SK-N-DZ (cell line): ENCODE measurements at regions not wholly inside any gene's neighbourhood (a gene's known extent, or its start where the extent isn't known, plus 50 kb on each side); places are given as distances from the start of the nearest gene placed in this dataset.
"Not testable (repeated sequence)": the region's sequence is repeated elsewhere in the genome, so short reads cannot be mapped to it uniquely, and the experiment has no call there.

ENCODE experiments used
- DNase-seq: peaks from one replicate; pipeline ENCODE4 v3.0.0-alpha.2; 2015; ENCODE audit warnings: low spot score

DNA sequence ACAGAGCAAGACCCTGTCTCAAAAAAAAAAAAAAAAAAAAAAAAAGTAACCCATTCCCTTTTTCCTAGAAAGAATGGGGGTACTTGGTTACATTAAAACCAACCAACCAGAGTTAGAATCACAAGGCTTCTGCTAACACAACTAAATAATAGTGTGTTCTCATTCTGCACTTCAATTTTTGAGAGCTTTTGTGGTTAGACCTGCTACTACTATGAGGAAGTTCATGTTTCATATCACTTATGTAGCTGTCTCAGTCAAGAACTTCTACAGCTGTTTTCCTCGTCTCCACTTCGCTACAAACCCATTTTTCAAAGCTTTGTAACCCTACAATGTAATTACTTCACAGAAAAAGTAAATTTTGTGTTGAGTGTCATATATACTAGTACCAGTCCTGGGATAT is 58.3 kb downstream of the PDHA2 start:
- no peak for DNase-seq

DNA sequence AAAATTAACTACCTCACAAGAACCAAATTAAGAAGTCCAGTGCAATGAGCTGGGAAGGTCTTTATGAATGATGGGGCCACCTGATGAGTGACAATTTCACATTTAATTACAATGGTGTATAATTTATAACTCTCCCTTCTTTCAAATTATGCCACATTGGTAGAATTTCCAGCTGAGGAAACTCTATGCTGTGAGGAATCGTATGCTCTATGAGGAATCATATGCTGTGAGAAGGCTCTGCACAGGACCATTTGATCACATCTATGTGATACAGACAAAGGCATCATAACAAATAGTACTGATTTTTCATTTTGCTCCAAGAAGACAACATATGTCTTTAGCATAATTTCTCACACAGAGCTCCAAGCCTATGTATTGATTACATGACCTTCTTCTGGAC is 69.3 kb downstream of the PDHA2 start:
- DNase-seq: no peak

DNA sequence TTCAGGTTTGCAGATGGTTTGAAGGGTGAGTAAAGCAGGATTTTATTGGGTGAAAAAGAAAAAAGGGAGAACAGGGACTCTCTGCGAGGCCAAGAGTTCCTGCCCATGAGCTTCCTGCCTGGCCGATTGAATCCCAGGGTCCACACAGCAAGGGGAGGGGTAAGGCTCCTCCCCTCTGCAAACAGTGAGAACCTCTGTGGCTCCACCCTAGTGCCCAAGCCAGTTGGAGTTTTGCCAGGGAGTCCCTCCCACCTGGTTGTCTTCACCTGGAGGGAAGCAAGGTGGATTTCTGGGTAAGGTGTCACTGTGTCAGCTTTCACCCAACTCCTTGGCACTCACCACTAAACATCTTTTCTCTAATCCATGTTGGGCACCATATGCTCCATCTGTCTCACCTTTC is 70.9 kb downstream of the PDHA2 start:
- no peak for DNase-seq

DNA sequence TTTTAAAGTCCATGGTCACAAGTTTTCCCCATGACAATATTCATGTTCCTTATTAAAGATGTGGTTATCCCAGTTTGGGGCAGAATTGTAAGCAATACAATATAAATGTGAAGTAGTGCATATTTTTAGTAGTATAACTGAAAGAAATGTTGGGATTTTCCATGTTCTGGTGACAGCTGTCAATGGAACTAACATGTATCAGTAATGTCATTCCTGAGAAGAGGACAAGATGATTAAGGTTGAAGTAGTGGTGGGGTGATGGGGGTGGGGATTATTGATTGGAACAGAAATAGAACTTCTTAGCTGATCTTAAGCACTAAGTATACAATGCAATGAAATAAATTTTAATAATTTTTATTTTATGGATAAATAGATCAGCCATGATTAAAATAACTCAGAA is 81.6 kb downstream of the PDHA2 start:
- DNase-seq: no peak

DNA sequence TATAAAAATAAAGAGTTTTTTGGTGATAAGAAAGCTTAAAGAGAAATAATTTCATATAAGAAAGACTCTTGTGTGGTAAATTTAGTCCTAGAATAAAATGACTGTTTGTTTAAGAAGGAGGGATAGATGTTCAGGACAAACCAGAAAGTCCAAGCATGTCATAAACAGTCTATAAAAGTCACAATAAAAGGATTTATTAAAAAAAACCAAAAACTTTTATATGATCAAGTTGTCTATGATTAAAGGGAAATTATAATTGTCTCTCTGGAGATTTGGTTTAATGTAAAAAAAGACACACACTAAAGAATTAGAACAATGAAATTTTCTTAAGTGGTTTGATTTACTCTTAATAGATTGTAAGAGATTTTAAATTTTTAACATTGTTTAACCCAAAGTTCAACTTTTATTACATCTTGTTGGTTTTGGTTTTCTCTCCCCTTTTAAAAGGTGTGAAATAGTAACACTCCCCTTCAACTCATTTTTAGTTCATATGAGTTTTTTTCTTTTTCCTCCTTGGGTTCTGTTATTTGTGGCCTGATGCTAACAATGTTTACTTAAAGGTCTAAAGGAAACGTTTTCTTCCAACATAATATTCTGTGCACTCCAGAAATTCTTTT is 89.7 kb downstream of the PDHA2 start:
- DNase-seq: peak; percentile 4

DNA sequence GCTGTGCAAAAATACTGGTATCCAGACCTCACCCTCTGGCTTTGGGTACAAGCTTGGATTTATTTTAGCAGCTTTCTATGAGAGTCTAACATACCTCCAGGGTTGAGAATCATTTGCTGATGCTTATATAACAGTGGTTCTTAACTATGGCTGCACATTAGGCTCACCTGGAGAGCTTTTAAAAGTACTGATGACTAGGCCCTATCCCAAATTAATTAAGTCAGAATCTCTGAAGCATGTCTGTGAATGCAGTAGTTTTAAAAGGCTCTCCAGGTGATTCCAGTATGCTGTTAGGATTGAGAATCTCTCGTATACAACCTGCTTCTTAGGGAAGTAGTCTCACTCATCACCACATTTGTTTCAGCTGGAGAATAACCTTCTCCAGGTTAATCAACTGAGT is 99.2 kb downstream of the PDHA2 start:
- no peak for DNase-seq

DNA sequence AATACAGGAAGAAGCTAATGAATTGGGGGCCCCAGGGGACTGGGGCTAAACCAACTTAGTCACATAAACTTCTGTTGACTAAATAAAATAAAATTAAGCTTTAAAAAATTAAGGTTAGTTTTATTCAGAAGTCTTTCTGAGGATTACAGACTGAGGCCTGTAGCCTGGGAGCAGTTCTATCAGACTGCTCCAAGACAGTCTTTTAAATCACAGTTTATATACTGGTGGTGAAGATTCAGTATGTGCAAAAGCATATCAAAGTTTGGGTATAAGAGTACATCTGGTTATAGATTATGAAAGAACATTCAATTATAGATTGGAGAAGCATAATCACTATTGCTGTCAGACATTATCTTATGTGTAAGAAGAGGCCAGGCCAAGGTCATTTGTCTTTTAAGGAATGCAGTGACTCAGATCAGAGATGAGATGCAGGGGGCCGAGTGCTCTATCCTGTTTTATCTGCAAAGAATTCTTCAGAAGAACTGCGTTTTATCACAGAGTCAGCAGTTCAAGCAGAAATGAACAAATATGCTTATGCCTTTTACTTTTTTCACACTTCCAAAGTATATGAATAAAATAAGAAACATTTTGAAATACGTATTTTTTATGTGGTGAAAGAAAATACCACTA is 109.4 kb downstream of the PDHA2 start:
- no peak for DNase-seq

DNA sequence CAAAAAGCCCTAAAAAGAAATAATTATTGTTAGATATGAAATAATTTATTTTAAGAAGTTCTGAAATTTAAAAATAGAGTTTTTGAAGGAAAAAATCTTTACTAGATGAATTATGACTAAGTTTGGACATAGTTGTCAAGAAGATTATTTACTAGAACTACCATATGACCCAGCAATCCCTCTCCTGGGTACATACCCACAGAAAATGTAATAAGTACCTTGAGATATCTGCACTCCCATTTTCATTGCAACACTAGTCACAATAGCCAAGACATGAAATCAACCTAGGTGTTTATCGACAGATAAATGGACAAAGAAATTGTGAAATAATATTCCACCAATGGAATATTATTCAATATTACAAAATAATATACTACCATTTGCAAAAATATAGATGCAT is 109.9 kb downstream of the PDHA2 start:
- DNase-seq: no peak

DNA sequence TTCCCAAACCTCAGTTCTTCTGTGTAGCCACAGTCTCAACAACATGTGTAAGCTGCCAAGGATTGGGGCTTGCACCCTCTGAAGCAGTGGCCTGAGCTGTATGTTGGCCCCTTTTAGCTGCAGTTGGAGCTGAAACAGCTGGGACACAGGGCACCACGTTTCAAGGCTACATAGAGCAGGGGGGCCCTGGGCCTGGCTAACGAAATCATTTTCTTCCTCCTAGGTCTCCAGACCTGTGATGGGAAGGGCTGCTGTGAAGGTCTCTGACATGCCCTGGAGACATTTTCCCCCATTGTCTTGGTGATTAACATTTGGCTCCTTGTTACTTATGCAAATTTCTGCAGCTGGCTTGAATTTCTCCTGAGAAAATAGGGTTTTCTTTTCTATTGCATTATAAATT is 112.6 kb downstream of the PDHA2 start:
- DNase-seq: not testable (repeated sequence)

DNA sequence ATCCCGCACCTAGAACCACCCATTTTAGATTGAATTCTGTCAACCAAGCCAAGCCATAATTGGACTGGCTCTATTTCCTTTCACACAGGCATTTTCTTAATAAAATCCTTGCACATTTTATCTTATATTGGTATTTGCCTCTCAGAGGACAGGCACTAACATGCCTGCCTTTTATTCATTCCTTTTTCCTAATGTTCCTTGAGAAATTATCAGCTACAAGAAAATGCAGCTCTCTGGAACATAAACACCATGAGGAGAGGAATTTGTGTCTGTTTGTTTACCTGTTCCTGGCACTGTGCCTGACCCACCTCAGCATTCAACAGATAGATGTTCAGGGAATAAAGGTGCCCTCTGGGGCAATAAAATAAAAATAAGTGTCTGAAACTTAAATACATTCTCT is 116.2 kb downstream of the PDHA2 start:
- no peak for DNase-seq

DNA sequence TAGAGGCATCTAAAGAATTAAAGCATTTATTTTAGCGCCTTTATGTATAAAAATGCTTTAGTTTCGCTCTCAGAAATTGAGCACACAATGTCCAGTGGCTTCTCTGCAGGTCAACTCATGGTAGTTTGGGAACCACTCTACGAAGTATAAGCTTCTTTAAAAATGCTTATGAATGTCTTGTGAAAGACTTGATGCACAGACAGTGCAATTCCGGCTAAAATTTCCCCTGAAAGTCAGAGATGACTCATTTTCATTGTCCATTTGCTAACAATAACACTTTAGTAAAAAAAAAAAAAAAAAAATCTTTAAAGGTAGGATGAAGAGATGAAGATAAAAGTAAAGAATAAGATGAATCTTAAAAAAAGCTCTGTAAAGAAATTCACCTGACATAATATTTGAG is 117.2 kb downstream of the PDHA2 start:
- DNase-seq: no peak

DNA sequence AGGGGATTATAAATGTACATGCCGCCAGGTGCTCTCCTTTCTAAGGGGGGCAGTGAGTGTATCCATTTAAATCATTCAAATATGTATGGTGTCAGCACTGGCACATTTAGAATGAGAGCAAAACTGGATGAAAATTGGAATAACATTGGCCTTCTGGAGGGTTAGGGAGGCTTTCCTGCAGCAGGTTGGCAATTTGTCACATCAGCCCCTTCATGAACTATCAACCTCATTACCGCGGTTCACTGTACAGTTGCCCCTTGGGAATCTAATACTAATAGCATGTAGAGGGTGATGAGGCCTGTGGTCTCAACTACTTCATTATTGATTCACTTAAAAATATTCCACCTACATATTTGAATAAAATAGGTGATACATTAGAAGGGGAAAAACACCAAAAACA is 117.9 kb downstream of the PDHA2 start:
- DNase-seq: no peak

DNA sequence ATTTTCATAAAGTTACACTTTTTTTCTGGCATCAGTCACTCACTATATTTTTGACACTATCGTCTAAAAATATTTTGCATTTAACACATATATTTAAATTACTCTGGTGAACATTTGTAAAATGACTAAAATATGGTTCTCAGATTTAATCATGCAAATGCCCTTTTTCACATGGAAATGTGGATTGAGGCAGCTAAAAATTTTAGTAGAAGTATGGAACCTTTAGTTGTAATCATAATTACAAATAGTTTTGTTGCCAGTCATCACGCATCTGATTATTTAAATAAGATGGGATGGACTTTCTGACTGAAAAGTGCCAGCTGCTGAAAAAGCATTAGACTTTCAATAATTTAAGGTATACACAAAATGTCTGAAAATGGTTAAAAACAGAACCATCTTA is 119.3 kb downstream of the PDHA2 start:
- DNase-seq: no peak

DNA sequence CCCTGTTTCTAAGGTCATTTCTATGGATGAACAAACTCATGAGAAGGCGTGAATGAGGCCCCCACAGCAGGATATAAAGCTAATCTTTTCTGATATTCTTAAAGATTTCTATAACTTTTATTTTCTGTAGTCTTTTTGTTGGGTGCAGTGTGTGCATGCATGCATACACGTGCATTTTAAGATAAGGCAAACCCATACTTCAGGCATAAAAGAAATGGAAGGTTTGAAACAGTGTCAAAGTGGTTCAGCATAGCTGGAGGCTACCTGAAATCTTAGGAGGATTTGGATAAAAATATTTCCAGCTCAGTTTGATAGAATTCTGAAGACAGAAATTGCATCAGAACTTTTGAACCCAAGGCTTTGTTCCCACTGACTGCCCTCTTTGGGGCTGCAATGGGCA is 119.7 kb downstream of the PDHA2 start:
- no peak for DNase-seq

DNA sequence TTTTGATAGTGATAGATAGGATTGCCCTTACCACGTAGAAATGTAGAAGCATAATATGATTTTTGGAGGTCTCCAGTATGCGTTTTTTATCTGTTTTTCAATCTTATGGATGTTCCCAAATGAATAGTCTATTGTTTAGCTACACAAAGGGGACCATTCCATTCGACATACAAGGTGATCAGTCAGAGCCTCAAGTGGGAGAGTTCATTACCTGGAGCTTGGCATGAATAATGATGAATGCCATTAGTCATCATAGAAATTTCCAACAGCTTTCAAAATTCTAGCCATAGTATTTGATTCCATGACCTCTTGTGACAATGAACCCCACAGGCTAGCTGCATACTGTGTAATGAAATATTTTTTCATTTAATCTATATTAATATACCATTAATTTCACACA is 123.6 kb downstream of the PDHA2 start:
- no peak for DNase-seq

DNA sequence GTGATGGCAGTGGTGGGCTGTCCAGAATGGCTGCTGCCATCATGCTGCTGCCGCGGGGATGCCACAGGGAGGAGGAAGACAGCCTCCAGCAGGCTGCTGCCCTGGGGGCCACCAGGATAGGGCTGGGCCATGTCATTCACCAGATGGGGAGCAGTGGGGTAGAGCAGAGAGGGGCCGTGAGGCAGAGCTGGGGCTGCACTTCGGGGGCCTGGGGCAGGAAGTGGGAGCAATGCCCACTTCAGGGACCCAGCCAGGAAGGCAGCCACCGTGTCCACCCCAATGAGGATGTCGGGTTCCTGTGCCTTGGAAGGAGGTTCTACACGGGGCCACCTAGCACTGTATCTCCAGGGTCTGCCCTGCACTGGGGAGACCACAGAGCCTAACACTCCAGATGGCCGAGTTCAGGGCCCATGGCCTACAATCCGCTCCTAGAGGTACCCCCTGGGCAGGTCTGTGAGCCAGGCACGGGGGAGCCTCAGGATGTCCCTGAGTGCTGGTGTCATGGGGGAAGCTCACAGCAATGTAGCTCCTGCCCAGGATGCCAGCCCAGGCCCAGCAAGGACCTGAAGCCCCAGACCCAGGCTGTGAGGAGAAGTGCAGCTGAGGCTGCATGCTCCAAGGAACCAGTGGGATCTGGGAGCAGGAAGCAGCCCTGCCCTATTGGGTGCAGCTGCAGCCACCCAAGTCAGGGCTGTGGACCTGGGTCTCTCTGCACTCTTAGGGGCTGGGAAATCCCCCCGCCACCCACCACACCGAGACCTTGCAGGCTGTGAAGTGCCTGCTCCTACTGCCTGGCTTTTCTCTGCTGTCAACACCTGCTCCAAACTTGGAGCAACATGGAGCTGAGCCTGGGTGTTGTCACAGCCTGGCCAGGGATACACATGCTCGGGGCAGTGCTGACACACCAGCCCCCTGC is 140.3 kb downstream of the PDHA2 start:
- DNase-seq: no peak

DNA sequence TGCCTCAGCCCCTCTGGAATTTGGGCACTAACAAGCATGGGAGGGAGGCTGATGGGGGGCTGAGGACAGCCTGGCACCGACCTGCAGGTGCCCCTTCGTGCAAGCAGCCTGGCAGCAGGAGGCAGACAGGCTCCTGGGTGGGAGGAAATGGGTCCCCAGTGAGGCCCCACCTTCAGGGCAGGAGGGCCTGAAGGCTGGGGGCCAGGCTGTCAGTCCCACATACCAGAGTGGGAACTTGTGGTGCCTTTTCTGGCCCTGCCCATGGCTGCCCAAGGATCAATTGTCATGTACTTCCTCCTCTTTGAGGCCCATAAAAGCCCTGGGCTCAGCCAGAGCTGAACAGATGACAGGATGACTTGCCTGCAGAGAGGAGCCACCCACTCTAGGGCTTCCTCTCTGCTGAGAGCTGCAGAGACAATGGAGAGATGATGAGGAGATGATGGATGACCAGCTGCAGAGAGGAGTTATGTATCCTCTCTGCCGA is 141.0 kb downstream of the PDHA2 start:
- no peak for DNase-seq

DNA sequence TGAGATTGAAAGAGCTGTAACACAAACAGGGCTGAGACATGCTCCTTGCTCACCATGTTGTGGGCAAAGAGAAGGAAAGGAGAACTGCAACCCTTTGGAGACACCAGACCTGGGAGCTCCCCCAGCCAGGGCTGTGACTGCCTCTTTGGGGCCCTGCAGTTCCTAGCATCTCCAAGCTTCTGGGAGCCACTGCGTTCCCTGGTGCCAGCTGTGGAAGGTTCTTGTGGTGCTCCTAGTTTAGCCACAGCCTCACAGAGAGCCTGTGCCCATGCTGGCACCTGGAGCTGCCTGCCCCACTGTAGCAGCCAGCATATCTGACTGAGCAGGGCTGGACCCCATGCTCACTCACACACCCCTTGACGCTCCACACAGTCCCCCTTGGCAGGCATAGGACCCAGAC is 141.7 kb downstream of the PDHA2 start:
- DNase-seq: no peak

DNA sequence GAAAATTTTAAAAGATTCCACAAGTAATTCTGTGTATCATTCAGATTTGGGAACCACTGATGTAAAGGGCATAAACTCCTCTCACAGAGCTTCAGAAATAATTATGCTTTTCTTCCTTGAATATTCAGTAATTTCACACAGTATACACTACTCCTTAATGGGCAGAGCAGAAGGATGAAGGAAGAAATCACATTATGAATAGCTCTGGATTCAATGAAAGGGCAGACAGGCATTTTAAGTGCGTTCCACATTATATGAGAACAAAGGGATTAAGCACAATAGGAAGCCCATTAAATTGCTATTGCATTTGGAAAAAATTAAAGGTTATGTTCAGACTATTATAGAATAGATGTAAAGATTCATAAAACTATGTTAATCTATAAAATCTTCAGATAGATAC is 142.6 kb downstream of the PDHA2 start:
- DNase-seq: no peak

DNA sequence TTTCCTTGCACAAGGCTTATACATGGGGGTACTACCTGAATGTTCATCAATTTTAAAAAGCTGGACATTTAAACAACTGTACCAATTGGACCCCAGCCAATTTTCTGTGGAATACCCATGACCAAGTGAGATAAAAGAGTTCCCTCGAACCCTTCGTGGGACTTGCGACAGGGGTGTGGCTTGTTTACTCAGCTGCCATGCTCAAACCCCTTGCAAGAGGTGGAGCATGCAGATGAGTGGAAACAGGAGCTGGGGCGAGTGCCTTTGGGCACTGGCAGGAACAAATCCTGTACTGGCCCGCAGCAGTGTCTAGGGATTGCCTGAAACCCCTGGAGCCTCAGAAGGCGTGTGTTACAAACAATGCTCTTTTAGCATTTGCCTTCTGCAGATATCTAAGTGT is 144.2 kb downstream of the PDHA2 start:
- no peak for DNase-seq

DNA sequence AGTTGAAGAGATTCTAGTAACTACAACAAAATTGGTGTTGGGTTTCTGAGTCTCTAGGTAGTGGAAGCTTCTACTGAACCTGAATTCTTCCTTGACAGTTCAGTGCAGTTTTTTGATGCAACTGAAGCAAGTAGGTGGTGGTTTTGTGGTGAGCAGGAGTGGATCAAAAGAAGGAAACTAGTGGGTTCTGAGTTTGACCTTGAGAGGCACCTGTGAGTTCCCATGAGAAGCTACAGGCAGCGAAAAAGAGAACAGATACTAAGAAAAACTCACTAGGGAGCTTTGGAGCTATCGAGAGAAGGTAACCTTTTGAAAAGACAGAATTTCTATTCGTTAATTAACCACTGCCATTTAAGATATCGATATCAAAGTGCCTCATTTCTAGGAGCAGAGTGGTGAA is 145.2 kb downstream of the PDHA2 start:
- DNase-seq: no peak

DNA sequence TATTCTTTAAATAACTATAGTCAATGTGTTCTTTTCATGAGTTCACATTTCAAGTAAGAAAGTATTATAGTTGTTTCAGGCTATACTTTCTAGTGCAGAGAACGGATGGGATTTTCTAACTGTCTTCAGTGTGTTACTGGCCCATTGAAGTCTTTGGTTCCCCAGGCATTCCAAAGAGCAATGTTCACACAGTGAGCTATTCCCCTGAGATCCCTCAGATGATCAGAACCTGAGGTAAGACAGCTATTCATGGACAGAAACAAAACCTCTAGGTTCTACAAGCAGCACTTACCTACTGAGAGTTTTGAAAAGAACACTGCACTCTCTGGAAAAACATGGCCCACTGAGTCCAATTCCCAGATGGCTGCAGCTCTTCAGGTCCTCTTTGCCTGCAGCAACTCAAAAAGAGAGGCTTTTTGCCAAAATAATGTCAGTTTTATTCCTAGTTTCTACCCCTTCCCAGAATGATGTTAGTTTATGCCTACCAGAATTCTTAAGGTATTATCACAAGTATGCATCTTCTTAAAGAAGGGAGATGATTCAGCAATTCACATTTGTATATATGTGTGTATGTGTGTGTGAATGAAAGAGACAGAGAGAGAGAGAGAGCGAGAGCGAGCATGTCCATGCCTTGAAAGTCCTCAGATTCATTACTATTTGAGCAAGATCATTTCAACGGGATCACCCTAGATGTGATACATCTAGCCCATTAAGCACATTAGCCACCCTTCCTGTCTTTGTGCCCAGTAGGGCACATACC is 146.1 kb downstream of the PDHA2 start:
- no peak for DNase-seq
